LNCaP clone FGC (cell line): ENCODE measurements at regions not wholly inside any gene's neighbourhood (a gene's known extent, or its start where the extent isn't known, plus 50 kb on each side); places are given as distances from the start of the nearest gene placed in this dataset.

ENCODE experiments used
- DNase-seq: peaks from one replicate; pipeline ENCODE4 v3.0.0-alpha.2; 2011; ENCODE audit warnings: low read depth
- H3K4me3 ChIP-seq: 2 replicates; pipeline ENCODE4 v1.5.1; 2011; ENCODE audit warnings: mild to moderate bottlenecking, low read depth, low read length, control low read depth
- CTCF ChIP-seq: IDR thresholded peaks from 2 replicates; pipeline ENCODE4 v1.5.1; 2012; ENCODE audit warnings: mild to moderate bottlenecking; ENCODE audit not compliant: control insufficient read depth, insufficient read depth; ENCODE audit errors: extremely low read depth

DNA sequence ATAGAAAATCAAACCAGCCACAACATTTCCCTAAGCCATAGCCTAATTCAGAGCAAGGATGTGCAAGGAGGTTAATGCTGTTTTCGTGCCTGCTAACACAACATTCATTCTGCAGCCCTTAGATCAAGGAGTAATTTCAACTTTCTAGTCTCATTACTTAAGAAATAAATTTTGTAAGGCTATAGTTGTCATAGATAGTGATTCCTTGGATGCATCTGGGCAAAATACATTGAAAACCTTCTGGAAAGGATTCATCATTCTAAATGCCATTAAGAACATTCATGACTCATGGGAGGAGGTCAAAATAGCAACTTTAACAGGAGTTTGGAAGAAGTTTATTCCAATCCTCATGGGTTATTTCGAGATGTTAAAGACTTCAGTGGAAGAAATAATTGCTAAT lies 283.2 kb downstream of the RPAP3 start:
- no peak overlapping the region for H3K4me3 ChIP-seq
- no peak for DNase-seq
- no peak for TF ChIP-seq CTCF

DNA sequence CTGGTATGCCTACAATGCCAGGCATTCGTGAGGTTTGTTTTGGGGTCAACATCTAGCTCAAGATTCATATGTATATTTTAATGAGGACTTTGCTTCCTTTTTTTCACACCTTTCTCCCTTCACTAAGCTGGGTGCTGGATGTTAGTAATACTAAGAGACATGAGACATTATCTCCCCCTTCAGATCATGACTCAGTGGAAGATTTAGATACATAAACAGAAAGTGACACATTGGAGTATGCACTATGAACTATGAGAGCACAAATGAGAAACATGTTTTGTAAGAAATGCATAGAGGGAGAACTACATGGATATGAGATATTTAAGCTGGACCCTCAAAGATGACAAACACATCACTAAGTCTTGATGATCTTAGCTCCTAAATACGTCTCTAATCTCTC lies 286.3 kb downstream of the RPAP3 start:
- no peak overlapping the region for H3K4me3 ChIP-seq
- DNase-seq = no peak
- no peak for TF ChIP-seq CTCF

DNA sequence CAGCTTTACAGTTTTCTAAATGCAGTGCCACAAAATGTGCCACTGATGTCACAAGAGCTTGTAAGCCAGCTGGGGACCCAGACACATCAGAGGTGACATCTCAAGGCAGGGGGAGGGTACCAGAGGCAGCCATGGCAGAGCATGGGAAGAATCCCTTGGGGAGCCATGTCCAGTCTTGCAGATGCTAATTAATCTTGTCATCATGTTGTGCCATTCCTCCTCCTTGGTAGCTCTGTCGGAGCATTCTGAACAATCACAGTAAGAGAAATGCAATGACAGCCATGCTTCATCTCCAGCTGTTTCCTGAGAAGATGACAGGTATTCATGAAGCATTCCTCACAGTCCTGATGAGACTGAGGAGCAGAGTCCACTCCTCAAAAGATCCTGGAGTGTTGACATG lies 287.9 kb downstream of the RPAP3 start:
- DNase-seq = no peak
- no peak overlapping the region for H3K4me3 ChIP-seq
- TF ChIP-seq CTCF = no peak

- no peak for TF ChIP-seq CTCF
- DNase-seq = no peak
- no peak overlapping the region for H3K4me3 ChIP-seq
These were observed 288.7 kb downstream of the RPAP3 start for GRCh38 chr12:47417121-47417520.

- no peak for TF ChIP-seq CTCF
- no peak overlapping the region for H3K4me3 ChIP-seq
- DNase-seq = no peak
These were observed 290.8 kb downstream of the RPAP3 start for GRCh38 chr12:47415054-47415453.

- TF ChIP-seq CTCF = no peak
These were observed 291.3 kb downstream of the RPAP3 start for GRCh38 chr12:47414511-47414910.

DNA sequence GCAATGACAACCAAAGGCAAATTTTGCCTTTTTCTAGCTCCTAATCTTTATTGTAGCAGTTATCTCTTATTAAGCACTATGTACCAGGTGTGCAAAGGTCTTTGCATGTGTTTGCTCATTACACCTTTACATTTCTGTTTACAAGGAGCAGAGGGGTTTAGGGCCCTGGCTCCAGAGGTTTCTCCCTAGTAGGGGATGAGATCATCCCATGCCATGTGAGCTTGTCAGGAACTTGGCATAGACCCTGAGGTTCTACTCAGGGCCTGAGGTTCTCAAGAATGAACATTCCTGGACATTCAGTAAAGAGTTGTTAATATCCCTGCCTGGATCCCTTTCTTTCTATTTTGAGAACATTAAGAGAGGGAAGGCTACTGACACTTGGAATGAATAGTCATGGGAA lies 292.0 kb downstream of the RPAP3 start:
- TF ChIP-seq CTCF = no peak
- no peak overlapping the region for H3K4me3 ChIP-seq
- no peak for DNase-seq

More at GRCh38 chr12:47414511-47414910, 291.3 kb downstream of the RPAP3 start:
- no peak for DNase-seq
- H3K4me3 ChIP-seq = no peak overlapping the region
